Neuronal stem cell (in vitro differentiated cells): ENCODE measurements at regions not wholly inside any gene's neighbourhood (a gene's known extent, or its start where the extent isn't known, plus 50 kb on each side); places are given as distances from the start of the nearest gene placed in this dataset.

Experiments
- DNase-seq: peaks from one replicate; pipeline ENCODE4 v3.0.0-alpha.2; 2013; ENCODE audit warnings: low spot score
- H2AFZ ChIP-seq: one replicate; pipeline ENCODE4 v1.6.1; 2013; ENCODE audit warnings: mild to moderate bottlenecking, low read length, inconsistent platforms
- H2AK5ac ChIP-seq: 2 replicates; pipeline ENCODE4 v1.6.1; 2013; ENCODE audit warnings: low read depth, mild to moderate bottlenecking, inconsistent platforms, low read length, moderate library complexity, mixed read lengths
- H2BK120ac ChIP-seq: 2 replicates; pipeline ENCODE4 v1.6.1; 2013; ENCODE audit warnings: low read depth, mild to moderate bottlenecking, inconsistent platforms, low read length, moderate library complexity, mixed read lengths
- H2BK12ac ChIP-seq: one replicate; pipeline ENCODE4 v1.6.1; 2013; ENCODE audit warnings: low read length, inconsistent platforms
- H2BK15ac ChIP-seq: 2 replicates; pipeline ENCODE4 v1.6.1; 2013; ENCODE audit warnings: mild to moderate bottlenecking, low read length, inconsistent platforms, mixed read lengths
- H2BK5ac ChIP-seq: one replicate; pipeline ENCODE4 v1.6.1; 2013; ENCODE audit warnings: inconsistent platforms, mild to moderate bottlenecking, low read length, moderate library complexity
- H3K14ac ChIP-seq: one replicate; pipeline ENCODE4 v1.6.1; 2013; ENCODE audit warnings: low read length, inconsistent platforms
- H3K18ac ChIP-seq: 2 replicates; pipeline ENCODE4 v1.6.1; 2013; ENCODE audit warnings: low read length, inconsistent platforms
- H3K23ac ChIP-seq: 2 replicates; pipeline ENCODE4 v1.6.1; 2013; ENCODE audit warnings: low read depth, mild to moderate bottlenecking, mixed read lengths, low read length, inconsistent platforms; ENCODE audit not compliant: poor library complexity
- H3K27ac ChIP-seq: replicated peaks from 3 replicates; pipeline ENCODE4 v1.5.1; 2013; ENCODE audit warnings: low read length, inconsistent platforms
- H3K27me3 ChIP-seq, 3 experiments: 2 replicates each; pipeline ENCODE4 v1.6.1; 2013; ENCODE audit warnings: low read length in 3 of 3, mild to moderate bottlenecking in 2 of 3, inconsistent platforms in 1 of 3, low read depth in 1 of 3, mixed read lengths in 1 of 3, moderate library complexity in 1 of 3; ENCODE audit not compliant: control insufficient read depth in 3 of 3, insufficient read depth in 3 of 3
- H3K36me3 ChIP-seq, 2 donors: replicated peaks in 1 of 2; 2 replicates each; pipeline ENCODE4 v1.6.1; 2013; ENCODE audit warnings: low read length in 2 of 2; ENCODE audit not compliant: control insufficient read depth in 2 of 2, insufficient read depth in 2 of 2
- H3K4ac ChIP-seq: 2 replicates; pipeline ENCODE4 v1.6.1; 2013; ENCODE audit warnings: inconsistent platforms, mild to moderate bottlenecking, low read length, moderate library complexity
- H3K4me1 ChIP-seq, 2 donors: 1 replicate in 1 of 2; 2 replicates in 1 of 2; pipeline ENCODE4 v1.6.1; 2013; ENCODE audit warnings: low read length in 2 of 2, low read depth in 1 of 2; ENCODE audit not compliant: control insufficient read depth in 2 of 2, insufficient read depth in 1 of 2
- H3K4me2 ChIP-seq: one replicate; pipeline ENCODE4 v1.6.1; 2013; ENCODE audit warnings: mild to moderate bottlenecking, low read length, inconsistent platforms; ENCODE audit not compliant: insufficient read depth, poor library complexity, severe bottlenecking
- H3K4me3 ChIP-seq, 2 donors: 2 replicates each; pipeline ENCODE4 v1.5.1; 2013; ENCODE audit warnings: low read length in 2 of 2, mild to moderate bottlenecking in 2 of 2, inconsistent platforms in 1 of 2, moderate library complexity in 1 of 2
- H3K79me1 ChIP-seq: one replicate; pipeline ENCODE4 v1.6.1; 2013; ENCODE audit warnings: low read depth, mild to moderate bottlenecking, inconsistent platforms, low read length, moderate library complexity
- H3K9ac ChIP-seq: one replicate; pipeline ENCODE4 v1.6.1; 2013; ENCODE audit warnings: mild to moderate bottlenecking, low read depth, low read length, inconsistent platforms; ENCODE audit not compliant: poor library complexity
- H3K9me3 ChIP-seq, 2 donors: replicated peaks in 1 of 2; 2 replicates each; pipeline versions ENCODE3 to v1.6.1; 2013; ENCODE audit warnings: low read length in 2 of 2, mild to moderate bottlenecking in 2 of 2, inconsistent platforms in 1 of 2, low read depth in 1 of 2, mixed read lengths in 1 of 2, moderate library complexity in 1 of 2; ENCODE audit not compliant: control insufficient read depth in 2 of 2, insufficient read depth in 1 of 2
- H4K8ac ChIP-seq: one replicate; pipeline ENCODE4 v1.6.1; 2013; ENCODE audit warnings: low read depth, mild to moderate bottlenecking, inconsistent platforms, low read length, moderate library complexity
- H4K91ac ChIP-seq: one replicate; pipeline ENCODE4 v1.6.1; 2013; ENCODE audit warnings: low read length, low read depth, mild to moderate bottlenecking, inconsistent platforms; ENCODE audit not compliant: poor library complexity
- WGBS, 2 donors: extraction: QIAGEN DNeasy Blood & Tissue Kit; methylation state at CpG; one replicate each; pipeline ENCODE4 v1.1.7; 2013; ENCODE audit warnings: missing lambda C conversion rate in 2 of 2, mixed read lengths in 1 of 2; ENCODE audit not compliant: insufficient read length in 2 of 2, insufficient replicate concordance in 1 of 2; ENCODE audit errors: extremely low coverage in 2 of 2; 5-methylcytosine and 5-hydroxymethylcytosine counted together

DNA sequence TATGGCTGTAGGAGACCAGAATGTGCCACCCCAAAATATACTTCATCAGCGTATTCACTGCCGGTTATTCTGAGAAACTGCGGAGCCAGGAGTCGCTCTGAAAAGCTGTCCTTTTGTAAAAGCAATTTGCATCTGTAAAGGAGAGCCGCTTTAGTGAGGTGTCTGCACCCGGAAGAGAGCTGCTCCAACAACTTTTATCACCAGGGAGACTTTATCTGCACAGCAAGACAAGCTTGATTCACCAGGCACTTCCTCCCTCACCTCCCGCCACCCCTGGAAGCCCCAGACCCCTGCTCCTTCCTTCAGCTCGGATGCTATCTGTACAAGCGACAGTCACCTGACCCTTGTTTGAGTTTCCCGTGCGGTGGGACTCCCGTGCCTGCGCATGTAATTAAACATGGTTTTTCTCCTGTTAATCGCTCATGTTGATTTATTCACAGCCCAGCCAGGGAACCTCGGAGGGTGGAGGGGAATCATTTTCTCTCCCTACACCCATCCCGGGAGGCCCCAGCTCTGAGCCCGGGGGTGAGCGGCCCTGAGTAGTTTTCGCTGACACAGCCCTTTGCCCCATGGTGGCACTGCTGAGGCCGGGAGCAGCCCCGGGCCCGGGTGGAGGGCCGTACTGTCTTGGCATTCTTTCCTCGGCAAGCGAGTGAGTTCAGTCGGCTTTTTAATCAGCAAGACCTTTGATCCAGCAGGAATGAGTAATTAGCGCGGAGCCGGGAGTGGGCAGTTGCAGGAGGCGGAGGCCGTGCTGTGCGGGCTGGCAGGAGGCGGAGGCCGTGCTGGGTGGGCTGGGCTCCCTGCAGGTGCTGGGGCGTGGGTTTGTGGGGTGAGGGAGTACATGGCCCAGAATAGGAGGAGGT lies 222.7 kb upstream of the CIBAR2 start:
- no peaks in the 10 kb centered on the region for H3K36me3 ChIP-seq
- peak overlapping the region; percentile 52 for H3K4me2 ChIP-seq
- DNase-seq = peak; percentile 51
- peak overlapping the region; percentile 98 for H2AK5ac ChIP-seq
- no peak overlapping the region for H2BK120ac ChIP-seq
- peak overlapping the region; percentile 62 for H2BK15ac ChIP-seq
- peaks cover 36 to 64% of the 10 kb centered on the region in 2 donors for H3K4me1 ChIP-seq
- H3K9ac ChIP-seq = no peak overlapping the region
- H2BK5ac ChIP-seq = peak overlapping the region; percentile 31
- no peaks in the 10 kb centered on the region for H3K79me1 ChIP-seq
- H3K4ac ChIP-seq = no peak overlapping the region
- H4K91ac ChIP-seq = no peak overlapping the region
- H3K23ac ChIP-seq = peak overlapping the region; percentile 68
- H2BK12ac ChIP-seq = peak overlapping the region; percentile 58
- H3K27ac ChIP-seq = no peak overlapping the region
- no peak overlapping the region for H4K8ac ChIP-seq
- WGBS, 2 donors = no CpG with 5 or more reads among the region's 35 CpGs
- H3K27me3 ChIP-seq = peaks cover 0 to 28% (median 0%) of the 10 kb centered on the region in 3 experiments
- H3K4me3 ChIP-seq = peak overlapping the region; percentile 32 to 47
- H3K14ac ChIP-seq = no peak overlapping the region
- peak overlapping the region; percentile 70 for H2AFZ ChIP-seq
- H3K9me3 ChIP-seq = peaks cover 0 to 2% of the 10 kb centered on the region in 2 donors
- peak overlapping the region; percentile 93 for H3K18ac ChIP-seq

DNA sequence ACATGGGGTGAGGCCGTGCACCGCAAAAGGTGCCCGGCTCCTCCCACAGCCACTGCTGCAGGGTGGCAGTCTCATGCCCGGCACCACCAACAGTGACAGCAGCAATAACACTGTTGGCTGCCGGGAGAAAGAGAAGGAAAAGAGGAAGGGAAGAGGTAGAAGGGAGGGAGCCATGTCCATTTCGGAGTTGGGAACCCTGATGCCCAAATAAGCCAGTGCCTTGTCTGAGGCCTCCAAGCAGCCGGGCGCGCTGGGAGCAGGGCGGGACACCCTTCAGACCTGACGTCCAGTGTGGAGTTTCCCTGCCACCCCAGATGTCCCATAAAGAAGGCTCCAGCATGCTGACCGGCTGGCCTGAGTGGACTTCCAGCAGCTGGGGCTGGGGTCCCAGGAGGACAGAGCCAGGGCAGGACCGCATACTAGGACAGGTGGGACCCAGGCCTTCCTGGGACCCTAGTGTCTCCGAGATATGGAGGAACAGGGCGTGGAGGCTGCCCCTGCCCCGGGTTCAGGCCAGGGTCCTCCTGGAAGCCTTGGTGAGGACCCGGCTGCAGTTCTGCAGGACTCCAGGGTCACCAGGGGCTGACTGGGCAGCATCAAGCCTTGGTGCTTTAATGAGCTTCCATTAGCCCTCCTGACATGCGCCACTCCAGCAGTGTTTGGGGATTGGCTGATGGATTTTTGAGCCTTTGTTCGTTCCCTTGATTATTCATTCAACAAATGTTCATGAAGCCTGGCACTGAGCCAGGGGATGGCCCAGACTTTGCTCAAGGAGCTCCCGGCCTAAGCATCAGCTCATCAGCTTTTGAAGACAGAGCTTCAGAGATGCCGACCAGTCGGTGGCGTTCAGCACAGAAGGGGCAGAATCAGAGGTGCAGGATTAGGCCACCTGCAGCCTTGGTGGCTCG lies 223.6 kb upstream of the CIBAR2 start:
- peaks cover 0 to 2% of the 10 kb centered on the region in 2 donors for H3K9me3 ChIP-seq
- H3K27ac ChIP-seq = no peak overlapping the region
- no peak overlapping the region for H3K4me2 ChIP-seq
- no peak for DNase-seq
- H2AFZ ChIP-seq = peak overlapping the region; percentile 70
- H3K36me3 ChIP-seq = no peaks in the 10 kb centered on the region
- H3K14ac ChIP-seq = no peak overlapping the region
- H2BK120ac ChIP-seq = no peak overlapping the region
- peak overlapping the region; percentile 9 for H2BK5ac ChIP-seq
- H3K27me3 ChIP-seq = peaks cover 0 to 28% (median 0%) of the 10 kb centered on the region in 3 experiments
- no CpG with 5 or more reads among the region's 24 CpGs for WGBS, 2 donors
- peak overlapping the region; percentile 96 for H2AK5ac ChIP-seq
- no peak overlapping the region for H4K8ac ChIP-seq
- H3K4me3 ChIP-seq = peak overlapping the region; percentile 7 to 32
- H3K9ac ChIP-seq = no peak overlapping the region
- peak overlapping the region; percentile 62 for H2BK15ac ChIP-seq
- peak overlapping the region; percentile 68 for H3K23ac ChIP-seq
- no peak overlapping the region for H3K4ac ChIP-seq
- no peak overlapping the region for H4K91ac ChIP-seq
- no peaks in the 10 kb centered on the region for H3K79me1 ChIP-seq
- H3K4me1 ChIP-seq = peaks cover 27 to 60% of the 10 kb centered on the region in 2 donors
- H3K18ac ChIP-seq = peak overlapping the region; percentile 93
- H2BK12ac ChIP-seq = peak overlapping the region; percentile 58

DNA sequence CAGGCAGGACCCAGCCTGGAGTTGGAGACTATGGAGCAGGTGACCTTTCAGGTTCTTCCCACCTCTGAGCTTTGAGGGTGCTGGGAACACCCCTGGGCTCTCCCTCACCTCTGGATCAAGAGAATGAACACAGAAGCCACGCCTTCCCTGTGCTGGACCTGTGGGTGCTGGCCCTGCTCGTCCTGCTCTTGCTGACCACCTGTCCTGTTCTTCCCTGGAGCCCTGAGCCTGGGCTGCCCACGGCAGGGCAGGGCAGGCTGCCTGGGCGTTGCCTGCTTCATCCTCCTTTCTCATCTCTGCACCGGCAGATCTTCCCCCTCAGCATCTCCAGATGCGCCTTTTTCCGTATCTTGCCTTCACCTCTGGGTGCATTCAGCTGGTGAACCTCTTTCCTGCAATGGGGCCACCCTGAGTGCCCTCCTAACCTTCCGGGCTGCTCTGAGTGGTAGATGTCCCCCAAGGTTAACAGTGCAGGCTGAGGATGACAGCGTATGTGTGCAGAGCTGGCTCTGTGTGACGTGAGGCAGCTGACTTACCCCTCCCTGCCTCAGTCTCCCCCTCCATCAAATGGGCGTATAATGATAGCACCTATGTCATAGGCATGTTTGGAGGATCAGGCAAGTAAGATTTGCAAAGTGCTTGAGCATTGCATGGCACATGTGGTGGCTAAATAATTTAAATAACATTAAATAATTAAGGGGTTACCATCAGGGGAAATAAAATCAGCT lies 225.8 kb upstream of the CIBAR2 start:
- Histone ChIP-seq H3K4ac (no peak overlapping the region), H2BK120ac (no peak overlapping the region), H3K14ac (no peak overlapping the region), H3K9ac (peak overlapping the region; percentile 15), H2BK12ac (peak overlapping the region; percentile 86), H2AFZ (no peak overlapping the region), H3K4me2 (no peak overlapping the region), H3K9me3 (no peaks in the 10 kb centered on the region), H3K36me3 (no peaks in the 10 kb centered on the region), H3K27me3 (peaks cover 0 to 18% (median 0%) of the 10 kb centered on the region in 3 experiments), H2BK5ac (no peak overlapping the region), H2AK5ac (peak overlapping the region; percentile 91), H3K4me3 (no peak overlapping the region), H4K91ac (no peak overlapping the region), H3K18ac (peak overlapping the region; percentile 31), H4K8ac (no peak overlapping the region), H3K27ac (no peak overlapping the region), H3K4me1 (peaks cover 17 to 63% of the 10 kb centered on the region in 2 donors), H3K79me1 (no peaks in the 10 kb centered on the region), H3K23ac (no peak overlapping the region), H2BK15ac (no peak overlapping the region)
- WGBS, 2 donors = no CpG with 5 or more reads among the region's 11 CpGs
- no peak for DNase-seq
